Right ventricle myocardium inferior (tissue), 1 donor: ENCODE measurements at regions not wholly inside any gene's neighbourhood (a gene's known extent, or its start where the extent isn't known, plus 50 kb on each side); places are given as distances from the start of the nearest gene placed in this dataset.

Experiments used
- ATAC-seq: fragments of 200-7000 bp; cut with Tn5 transposase; one replicate; pipeline ENCODE4 v1.9.1; 2020; ENCODE audit warnings: mild to moderate bottlenecking, moderate library complexity
- DNase-seq: peaks from one replicate; pipeline ENCODE4 v3.0.0; 2021; ENCODE audit errors: missing footprints
- intact Hi-C: fragments of 100-400 bp; cut with DNase I; formaldehyde crosslinking; loops from one replicate; pipeline ENCODE4 v1.11.0; 2022
- donor health status: DM: no; HTN: yes; CAD: no; lungs with severe emphysema.

DNA sequence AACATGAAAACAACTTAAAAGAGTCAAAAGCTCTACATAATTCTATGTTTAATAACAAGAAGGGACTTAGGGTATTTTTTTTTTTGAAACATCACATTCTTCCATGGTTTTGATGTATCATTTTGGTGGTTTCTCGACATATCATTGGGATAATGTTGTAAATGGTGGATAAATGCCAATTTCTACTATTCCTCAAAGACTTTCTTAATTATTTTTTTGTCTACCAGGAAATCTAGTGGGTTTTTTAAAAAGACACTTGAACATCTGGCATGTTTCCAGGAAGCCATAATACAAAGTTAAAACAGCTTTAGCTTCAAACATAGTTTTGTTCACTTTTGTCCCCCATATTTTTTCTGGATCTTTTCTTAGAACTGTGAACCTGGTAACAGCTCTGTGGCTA is 200.4 kb downstream of the DKK1 start:
- intact Hi-C loops = no loop called here
- DNase-seq (no peak), ATAC-seq (no peak)

DNA sequence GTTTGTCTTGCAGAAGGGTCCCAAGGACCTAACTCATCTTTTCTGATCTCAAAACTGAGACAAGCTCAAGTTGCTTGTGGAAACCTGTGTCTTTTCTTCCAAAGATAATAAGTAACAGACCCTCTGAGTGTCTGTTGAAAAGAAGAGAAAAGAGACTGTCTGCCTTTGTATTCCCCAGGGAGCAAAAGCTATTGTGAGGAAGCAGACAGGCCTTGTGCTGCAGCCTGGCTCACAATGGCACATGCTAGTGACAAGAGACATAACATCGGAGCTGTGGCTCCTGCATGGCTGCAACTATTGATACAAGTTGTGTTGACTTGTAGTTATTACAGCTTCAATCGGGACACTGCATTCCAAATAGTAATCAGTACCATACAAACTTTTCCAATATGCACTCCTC is 202.9 kb downstream of the DKK1 start:
- DNase-seq = no peak
- intact Hi-C loops = no loop called here

DNA sequence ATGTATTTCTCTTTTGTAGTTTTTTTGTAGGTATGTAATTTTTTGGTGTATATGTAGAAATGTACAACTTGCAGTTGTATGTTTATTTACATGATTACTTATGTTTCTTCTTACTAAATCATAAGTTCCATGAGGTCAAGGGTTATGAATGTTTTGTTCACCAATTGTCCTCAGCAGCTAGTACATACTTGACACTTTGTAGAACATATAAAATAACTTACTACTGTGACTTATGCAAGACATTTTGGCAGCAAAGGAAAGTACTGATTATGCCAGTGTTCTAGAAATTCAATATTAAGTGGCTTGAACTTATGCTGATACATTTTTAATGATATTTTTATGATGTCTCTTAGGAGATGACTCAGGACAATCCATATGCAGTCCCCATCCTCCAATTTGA is 209.6 kb downstream of the DKK1 start:
- ATAC-seq (no peak), DNase-seq (no peak)
- intact Hi-C loops = no loop called here

More for the DNA sequence above, 202.9 kb downstream of the DKK1 start:
- ATAC-seq = no peak

DNA sequence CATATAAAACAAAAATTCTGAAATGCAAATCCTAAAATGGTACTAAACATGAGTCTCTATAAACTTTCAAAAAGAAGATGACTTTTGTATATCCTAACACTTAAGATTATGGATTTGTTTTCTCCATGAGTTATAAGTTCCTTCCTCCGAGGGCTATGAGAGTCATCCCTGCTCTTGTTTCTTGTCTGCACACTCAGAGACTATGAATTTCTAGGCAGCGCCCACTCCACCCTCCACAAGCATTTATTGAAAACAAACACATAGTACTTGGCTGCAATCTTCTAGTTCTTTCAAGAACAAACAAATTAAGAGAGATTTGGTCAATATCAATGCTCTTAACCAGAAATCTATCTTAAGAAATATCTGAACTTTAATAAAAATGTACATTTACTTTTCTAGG is 211.7 kb downstream of the DKK1 start:
- intact Hi-C loops = no loop called here
- DNase-seq (no peak), ATAC-seq (no peak)

DNA sequence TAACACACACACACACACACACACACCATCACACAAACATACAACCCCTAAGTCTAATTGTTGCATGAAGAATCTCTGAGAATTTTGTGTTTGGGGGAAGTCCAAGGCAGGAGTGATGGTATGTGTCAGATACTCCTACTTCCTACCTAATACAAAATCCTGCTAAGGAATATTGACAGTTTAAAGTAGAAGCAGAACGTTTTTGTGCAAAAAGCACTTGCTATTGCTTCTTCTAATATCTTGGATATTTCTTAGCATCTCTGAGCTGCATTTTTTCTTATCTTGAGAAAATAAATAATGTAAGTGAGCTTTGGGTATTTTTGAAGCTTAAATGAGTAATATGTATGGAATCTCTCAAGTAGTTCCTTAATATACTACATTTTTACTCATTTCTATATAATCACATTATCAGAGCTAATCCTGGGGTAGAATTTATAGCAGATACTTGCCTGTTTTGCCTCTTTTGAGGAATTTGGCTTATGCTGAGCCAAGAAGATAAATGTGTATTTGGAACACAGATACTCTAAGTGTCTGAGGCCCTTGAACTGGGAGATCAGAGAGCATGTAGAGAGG is 212.3 kb downstream of the DKK1 start:
- ATAC-seq (no peak), DNase-seq (no peak)
- intact Hi-C loops = no loop called here

DNA sequence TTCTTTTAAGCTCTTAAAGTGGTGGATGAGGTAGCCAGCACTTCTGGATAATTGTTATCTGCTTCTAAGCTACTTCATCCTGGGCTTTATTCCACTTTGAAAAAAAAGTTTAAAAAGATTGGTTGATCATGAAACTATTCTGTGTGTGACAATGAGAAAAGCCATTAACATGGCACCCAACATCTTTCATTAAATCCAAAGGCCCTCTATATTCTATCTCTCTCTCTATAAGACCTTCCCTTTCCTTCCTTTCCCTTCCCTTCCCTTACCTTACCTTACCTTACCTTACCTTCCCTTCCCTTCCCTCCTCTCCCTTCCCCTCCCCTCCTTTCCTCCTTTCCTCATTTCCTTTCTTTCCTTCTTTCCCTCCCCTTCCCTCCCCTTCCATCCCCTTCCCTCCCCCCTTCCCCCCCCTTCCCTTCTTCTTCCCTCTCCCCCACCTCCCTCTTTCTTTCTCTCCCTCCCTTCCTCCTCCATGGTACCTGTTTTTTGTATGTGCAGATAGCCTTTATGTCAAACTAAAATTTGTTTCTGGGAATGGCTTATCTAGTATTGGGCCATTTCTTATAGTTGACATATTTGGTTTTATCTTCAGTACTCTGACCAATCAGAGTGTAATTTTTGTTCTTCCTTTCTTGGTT is 218.7 kb downstream of the DKK1 start:
- no peak for ATAC-seq

DNA sequence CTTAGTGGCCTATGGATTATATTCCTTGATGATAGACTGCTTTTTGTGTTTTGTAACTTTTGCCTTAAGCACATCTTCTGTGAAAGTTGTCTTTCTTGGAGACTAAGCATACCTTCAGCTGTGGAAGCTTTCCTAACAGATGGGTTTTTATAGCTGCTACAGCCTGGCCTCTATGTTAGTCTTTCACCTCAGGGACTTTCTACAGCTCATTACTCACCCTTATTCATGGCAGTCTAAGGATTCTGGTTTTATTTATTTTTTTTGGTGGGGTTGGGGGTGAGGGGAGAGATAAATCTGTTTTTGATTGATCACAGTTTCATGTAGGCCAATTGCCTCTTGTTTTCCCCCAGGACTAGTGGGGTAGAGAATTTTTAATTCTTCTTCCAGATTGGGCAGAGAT is 219.9 kb downstream of the DKK1 start:
- no peak for ATAC-seq
- DNase-seq = no peak
- intact Hi-C loops = no loop called here

More for the DNA sequence above, 218.7 kb downstream of the DKK1 start:
- no peak for DNase-seq
- intact Hi-C loops = no loop called here

DNA sequence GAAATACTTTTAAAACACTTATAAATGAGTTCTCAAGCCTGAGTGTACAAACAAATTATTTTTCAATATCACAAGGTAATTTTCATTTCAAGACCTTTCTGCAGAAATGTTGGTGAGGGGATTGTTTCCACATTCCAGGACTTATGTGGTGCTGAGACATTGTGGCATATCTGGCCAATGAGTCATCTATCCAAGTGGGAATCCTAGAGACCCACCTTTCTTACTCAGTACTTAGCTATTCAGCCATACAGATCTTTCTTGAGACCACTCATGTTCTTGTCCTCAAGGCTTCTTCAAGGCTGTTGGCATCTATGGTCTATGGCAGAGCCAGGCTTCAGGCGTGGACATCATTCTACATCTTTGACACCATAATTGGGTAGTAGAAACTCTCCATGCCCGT is 225.4 kb downstream of the DKK1 start:
- DNase-seq = no peak
- intact Hi-C loops = no loop called here
- no peak for ATAC-seq

DNA sequence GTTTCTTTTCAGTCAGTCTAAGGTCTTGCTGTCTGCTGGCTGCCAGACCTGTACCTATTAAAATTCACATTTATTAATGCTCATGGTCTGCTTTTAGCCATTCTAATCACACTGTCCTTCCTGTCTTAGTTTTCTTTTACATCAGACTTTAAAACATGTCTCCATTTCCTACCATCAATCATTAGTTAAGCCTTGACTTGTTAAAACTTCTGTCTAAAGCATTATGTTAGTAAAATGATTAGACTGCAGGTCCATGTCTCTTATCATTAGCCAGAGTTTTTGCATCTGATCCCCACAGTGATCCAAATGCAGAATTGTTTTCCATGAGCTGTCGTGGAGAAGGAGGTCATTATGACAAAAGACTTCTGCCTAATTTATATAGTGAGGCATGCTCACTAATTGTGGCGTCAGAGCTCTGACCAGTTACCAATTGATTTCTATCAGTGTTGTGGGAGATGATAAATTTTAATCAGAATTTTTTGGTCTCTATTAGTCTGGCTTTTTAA is 226.5 kb downstream of the DKK1 start:
- ATAC-seq (no peak), DNase-seq (no peak)
- intact Hi-C loops = no loop called here

DNA sequence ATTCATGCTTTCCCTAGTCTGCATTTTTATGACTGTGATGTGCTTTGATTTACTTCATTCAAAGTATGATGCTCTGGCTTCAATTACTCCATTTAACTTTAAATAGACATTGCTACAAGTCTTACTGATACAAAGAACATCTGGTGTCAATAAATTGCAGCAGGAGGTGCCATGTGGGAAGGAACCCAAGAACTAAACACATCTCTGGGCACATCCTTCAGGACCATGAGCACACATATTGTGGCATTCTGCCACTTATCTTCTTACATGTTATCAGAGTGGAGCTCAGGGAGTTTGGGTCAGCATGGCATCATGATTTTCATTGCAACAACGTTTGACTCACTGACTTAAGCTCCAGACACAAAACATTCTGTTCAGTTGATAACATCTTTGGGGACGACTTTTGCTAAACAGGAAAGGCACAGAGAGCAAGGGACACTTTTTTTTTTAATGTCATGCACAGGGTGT is 227.0 kb downstream of the DKK1 start:
- no peak for DNase-seq
- ATAC-seq = no peak
- intact Hi-C loops = no loop called here

DNA sequence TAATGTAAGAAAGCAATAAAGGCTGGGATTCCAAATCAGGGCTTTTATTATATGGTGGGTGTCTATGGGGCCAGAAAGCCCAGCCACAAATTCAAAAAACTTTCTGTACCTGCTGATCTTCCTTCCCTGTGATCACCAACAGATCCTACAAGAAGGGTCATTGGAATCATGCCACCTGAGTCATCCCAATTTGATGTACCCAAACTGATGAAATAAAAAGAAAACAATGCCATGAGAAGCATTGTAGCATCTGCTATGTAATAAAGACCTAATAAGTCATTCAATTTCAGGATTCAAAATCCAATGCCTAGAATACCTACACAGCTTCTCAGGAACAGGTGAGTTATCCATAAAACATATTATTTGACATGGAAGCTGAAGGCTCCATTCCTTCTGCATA is 228.8 kb downstream of the DKK1 start:
- intact Hi-C loops = no loop called here
- DNase-seq = no peak

DNA sequence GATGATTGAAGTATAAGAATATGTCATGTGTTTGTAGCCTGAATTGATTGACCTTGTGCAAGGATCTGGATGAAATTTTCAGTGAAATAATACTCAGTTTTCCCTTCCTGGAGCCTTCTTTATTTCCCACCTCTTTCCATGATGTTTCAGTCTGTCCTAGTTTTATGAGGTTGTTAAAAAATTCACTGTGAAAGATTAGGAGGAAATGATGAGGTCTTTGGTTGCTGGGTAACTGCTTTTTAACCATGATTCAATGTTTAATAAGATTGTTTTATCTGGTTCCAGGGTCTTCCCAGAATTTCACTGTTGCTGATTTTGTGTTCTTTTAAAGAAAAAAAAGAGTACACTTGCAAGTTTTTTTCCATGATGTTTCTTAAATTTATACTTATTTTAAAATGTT is 221.5 kb downstream of the MBL2 start:
- intact Hi-C loops = no loop called here
- DNase-seq (no peak), ATAC-seq (no peak)

More for the DNA sequence above, 228.8 kb downstream of the DKK1 start:
- ATAC-seq = no peak

DNA sequence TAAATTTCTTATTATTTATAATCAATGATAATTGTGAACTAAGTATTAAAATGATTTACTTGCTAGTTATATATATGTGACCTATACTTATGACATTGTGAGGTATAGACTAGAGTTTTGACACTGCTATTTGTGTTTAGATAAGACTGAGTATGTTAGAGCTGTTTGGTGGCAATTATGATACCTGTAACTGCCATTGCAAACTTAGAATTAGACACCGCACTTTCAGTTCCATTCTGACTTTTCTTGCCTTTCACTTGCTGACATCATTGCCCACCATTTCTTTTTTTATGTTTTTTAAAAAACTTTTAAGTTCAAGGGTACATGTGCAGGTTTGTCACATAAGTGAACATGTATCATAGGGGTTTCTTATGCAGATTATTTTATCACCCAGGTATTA is 214.5 kb downstream of the MBL2 start:
- no peak for ATAC-seq
- intact Hi-C loops = no loop called here

DNA sequence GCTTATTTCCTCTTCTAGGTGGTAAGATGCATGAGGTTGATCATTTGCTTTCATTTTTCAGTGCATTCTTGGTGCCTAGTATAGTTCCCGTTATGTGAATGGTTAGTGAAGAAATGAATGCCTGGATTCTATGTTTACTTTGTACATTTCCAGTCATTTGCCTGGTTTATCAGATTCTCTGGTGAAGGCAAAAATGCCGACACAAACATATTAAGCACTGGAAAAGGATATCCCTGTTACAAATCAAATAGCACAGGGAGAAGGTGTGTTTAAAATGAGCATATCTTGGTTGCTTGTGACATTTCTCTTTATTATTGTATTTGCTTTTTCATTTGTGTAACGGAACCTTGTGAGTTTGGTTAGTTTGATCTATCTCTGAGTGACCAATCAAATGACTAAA is 211.3 kb downstream of the MBL2 start:
- no peak for DNase-seq
- intact Hi-C loops = no loop called here
- no peak for ATAC-seq

More for the DNA sequence above, 214.5 kb downstream of the MBL2 start:
- no peak for DNase-seq

DNA sequence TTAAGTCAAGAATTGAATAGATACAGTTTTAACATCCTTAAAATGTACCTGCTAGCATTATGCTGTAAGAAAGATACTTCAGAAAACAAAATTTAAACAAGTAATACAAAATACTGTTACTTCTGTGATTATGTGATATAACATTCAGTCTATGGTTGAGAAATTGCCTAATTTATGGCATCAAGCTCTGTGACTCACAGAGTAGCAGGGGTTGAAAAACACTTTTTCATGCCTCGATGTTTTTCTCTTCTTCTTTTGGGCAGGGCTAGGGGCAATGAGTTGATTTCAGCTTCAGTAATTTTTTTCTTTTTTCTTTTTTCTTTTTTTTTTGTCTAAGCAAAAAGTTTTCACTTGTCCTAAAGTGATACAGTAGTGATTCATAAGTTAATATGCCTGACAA is 209.2 kb downstream of the MBL2 start:
- intact Hi-C loops = no loop called here
- no peak for ATAC-seq
- DNase-seq = no peak

DNA sequence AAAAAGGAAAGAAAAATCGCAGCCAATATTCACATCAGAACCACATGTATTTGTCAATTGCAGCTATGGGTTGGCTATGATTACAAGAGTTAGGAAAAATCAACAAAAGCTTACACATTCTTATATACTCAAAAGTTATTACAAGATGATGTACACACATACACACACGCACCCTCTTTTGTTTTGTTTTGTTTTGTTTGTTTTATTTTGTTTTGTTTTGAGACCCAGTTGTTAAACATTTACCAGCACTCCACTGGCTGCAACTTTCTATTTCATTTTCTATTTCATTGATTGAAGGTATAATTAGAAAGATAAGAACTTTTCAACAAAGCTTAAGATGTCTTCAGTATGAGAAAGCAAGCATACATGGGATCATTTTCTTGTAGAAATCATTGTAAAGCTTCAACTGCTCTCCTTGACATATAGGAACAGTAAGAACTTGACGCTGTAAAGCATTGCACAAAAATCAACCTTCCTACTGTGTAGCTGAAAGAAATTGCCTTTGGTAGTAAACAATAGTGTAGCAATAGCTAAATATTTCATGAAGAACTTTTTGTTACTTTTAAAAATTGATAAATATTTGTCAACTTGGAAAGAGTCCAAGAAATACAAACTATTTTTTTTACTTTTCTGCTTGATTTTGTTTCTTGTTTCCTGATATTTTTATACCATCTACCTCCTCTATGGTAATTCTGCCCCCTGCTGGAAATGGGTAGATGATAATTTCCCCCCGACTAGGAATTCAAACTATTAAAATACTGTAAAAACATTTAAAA is 205.9 kb downstream of the MBL2 start:
- intact Hi-C loops = no loop called here
- ATAC-seq (no peak), DNase-seq (no peak)

DNA sequence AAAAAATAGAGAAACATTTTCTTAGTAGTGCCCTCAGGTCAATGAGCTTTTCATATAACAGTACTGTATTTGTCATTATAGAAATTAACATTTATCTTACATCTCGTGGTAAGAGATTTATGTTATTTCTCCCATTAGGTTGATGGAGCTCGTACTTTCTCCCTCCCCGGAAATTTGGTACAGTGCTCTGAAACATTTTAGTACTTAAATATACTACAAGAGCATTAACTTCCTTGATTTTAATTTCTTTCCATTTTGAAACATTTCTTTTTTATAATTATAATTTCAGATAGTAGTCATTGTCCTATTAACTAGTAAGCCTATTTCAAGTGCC is 205.4 kb downstream of the MBL2 start:
- DNase-seq (no peak), ATAC-seq (no peak)
- intact Hi-C loops = no loop called here

DNA sequence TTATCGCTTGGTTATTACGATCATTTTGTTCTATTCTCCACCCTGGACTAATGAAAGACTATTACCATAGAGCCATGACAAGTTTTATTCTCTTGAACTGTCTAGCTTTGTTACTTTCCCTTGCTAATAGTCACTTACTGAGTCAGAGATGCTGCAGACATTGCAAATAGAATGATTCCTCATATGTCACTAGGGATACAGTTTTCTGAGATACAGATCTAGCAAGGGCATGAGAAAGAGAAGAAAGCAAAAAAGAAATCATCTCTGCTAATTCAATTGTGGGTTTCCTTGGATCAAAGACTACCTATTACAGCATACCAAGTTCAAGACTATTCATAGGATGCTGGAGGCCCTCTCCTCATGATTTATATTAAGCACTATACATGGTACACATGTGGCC is 204.3 kb downstream of the MBL2 start:
- no peak for DNase-seq
- intact Hi-C loops = no loop called here
- no peak for ATAC-seq

DNA sequence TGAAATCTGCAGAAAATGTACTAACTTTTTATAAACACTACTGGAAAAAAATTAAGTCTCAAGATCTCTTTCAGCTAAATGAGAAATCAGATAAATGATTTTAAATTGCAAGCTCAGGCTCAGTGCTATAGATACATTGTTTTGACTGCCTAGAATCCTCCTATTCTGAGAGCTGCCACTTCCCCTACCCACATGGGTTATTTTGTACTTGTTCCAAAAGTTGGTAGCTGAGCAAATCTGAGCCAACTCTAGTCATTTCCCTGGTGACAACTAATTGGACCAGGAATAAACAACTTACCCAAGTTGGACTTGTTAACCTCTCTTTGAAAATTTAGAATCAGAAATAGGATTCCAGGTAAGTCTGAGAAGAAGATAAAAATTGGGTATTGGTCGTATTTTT is 202.1 kb downstream of the MBL2 start:
- ATAC-seq (no peak), DNase-seq (no peak)
- intact Hi-C loops = no loop called here

DNA sequence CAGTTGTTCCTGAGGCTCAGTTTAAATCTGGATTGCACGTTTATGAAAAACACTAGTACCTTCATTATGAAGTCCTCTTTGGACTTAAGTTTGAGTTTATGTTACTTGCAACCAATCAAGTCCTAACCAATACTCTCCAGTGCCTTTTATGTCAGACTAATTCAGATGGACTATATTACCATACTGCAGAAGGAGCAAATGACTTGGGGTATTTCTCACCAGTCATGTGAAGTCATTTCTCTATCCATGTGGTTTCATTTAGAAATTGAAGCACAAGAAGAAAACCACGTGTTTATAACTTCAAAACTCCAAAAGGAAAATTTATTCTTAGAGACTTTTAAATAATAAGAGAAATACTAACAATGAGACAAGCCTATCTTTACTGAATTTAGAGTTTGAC is 201.6 kb downstream of the MBL2 start:
- DNase-seq (no peak), ATAC-seq (no peak)
- intact Hi-C loops = no loop called here
